ENCODE measurements at regions not wholly inside any gene's neighbourhood (a gene's known extent, or its start where the extent isn't known, plus 50 kb on each side); places are given as distances from the start of the nearest gene placed in this dataset.
"Not testable (repeated sequence)": the region's sequence is repeated elsewhere in the genome, so short reads cannot be mapped to it uniquely, and the experiment has no call there.

GRCh38 chr2:126050991-126051736, 604.8 kb upstream of the GYPC start:
- no peaks in the 10 kb centered on the region for H3K27me3 Mint-ChIP-seq (ENCODE audit: low read depth)
- TF ChIP-seq, protein P1, sequence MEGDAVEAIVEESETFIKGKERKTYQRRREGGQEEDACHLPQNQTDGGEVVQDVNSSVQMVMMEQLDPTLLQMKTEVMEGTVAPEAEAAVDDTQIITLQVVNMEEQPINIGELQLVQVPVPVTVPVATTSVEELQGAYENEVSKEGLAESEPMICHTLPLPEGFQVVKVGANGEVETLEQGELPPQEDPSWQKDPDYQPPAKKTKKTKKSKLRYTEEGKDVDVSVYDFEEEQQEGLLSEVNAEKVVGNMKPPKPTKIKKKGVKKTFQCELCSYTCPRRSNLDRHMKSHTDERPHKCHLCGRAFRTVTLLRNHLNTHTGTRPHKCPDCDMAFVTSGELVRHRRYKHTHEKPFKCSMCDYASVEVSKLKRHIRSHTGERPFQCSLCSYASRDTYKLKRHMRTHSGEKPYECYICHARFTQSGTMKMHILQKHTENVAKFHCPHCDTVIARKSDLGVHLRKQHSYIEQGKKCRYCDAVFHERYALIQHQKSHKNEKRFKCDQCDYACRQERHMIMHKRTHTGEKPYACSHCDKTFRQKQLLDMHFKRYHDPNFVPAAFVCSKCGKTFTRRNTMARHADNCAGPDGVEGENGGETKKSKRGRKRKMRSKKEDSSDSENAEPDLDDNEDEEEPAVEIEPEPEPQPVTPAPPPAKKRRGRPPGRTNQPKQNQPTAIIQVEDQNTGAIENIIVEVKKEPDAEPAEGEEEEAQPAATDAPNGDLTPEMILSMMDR (IDR thresholded peaks at IDR 0.05; ENCODE audit: unreplicated experiment in 3 of 3) = no peak
- H3K27ac Mint-ChIP-seq = no peak overlapping the region
- no peak overlapping the region for H3K4me3 Mint-ChIP-seq
- H3K4me1 Mint-ChIP-seq = no peaks in the 10 kb centered on the region
- H3K9me3 Mint-ChIP-seq = peaks cover 40% of the 10 kb centered on the region
- no peaks in the 10 kb centered on the region for H3K36me3 Mint-ChIP-seq (ENCODE audit: low read depth)

- not testable (repeated sequence) for H3K4me1 Mint-ChIP-seq; H3K36me3 Mint-ChIP-seq (ENCODE audit: low read depth); H3K4me3 Mint-ChIP-seq; H3K27me3 Mint-ChIP-seq (ENCODE audit: low read depth); H3K27ac Mint-ChIP-seq
- peaks cover 43% of the 10 kb centered on the region for H3K9me3 Mint-ChIP-seq
These were observed 604.2 kb upstream of the GYPC start for GRCh38 chr2:126051737-126052240.

DNA sequence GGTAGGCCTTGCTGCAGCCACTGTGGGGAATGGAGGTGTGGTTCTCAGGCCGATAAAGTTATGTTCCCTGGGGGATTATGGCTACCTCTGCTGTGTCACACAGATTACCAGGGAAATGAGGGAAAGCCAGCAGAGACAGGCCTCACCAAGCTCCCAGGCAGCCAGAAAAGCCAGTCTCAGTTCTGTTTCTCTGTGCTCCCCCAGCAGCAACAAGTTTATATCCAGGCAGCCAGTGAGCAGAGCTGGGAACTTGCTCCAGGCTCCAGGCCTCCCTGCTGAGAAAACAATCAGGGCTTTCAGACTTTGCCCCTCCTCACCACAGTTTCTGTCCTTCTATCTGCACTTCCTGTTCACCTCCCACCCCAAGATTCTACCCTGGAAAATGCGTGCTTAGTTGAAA, 596.6 kb upstream of the GYPC start:
- Mint-ChIP-seq H3K9me3 (peaks cover 39% of the 10 kb centered on the region), H3K27me3 (ENCODE audit: low read depth) (no peaks in the 10 kb centered on the region), H3K27ac (peak overlapping the region in 2 of 3 experiments; percentile 11 to 87), H3K4me3 (no peak overlapping the region), H3K4me1 (no peaks in the 10 kb centered on the region), H3K36me3 (ENCODE audit: low read depth) (no peaks in the 10 kb centered on the region)
- TF ChIP-seq, protein P1 (IDR thresholded peaks at IDR 0.05; ENCODE audit: unreplicated experiment in 3 of 3) = no peak

- Mint-ChIP-seq H3K4me1 (no peaks in the 10 kb centered on the region), H3K4me3 (no peak overlapping the region), H3K27me3 (ENCODE audit: low read depth) (no peaks in the 10 kb centered on the region), H3K27ac (no peak overlapping the region), H3K36me3 (ENCODE audit: low read depth) (no peaks in the 10 kb centered on the region), H3K9me3 (no peaks in the 10 kb centered on the region)
- TF ChIP-seq, protein P1 (IDR thresholded peaks at IDR 0.05; ENCODE audit: unreplicated experiment in 3 of 3) = no peak
These were observed 570.8 kb upstream of the GYPC start for GRCh38 chr2:126085011-126085795.

GRCh38 chr2:126100962-126101361, 555.0 kb upstream of the GYPC start:
- no peaks in the 10 kb centered on the region for H3K4me1 Mint-ChIP-seq
- no peaks in the 10 kb centered on the region for H3K27me3 Mint-ChIP-seq (ENCODE audit: low read depth)
- peaks cover 12% of the 10 kb centered on the region for H3K9me3 Mint-ChIP-seq
- H3K27ac Mint-ChIP-seq = no peak overlapping the region
- H3K4me3 Mint-ChIP-seq = no peak overlapping the region
- TF ChIP-seq, protein P1 (IDR thresholded peaks at IDR 0.05; ENCODE audit: unreplicated experiment in 3 of 3) = no peak
- no peaks in the 10 kb centered on the region for H3K36me3 Mint-ChIP-seq (ENCODE audit: low read depth)

- TF ChIP-seq, protein P1 (IDR thresholded peaks at IDR 0.05; ENCODE audit: unreplicated experiment in 3 of 3) = no peak
- no peaks in the 10 kb centered on the region for H3K27me3 Mint-ChIP-seq (ENCODE audit: low read depth)
- no peak overlapping the region for H3K4me3 Mint-ChIP-seq
- H3K9me3 Mint-ChIP-seq = peaks cover 13% of the 10 kb centered on the region
- no peak overlapping the region for H3K27ac Mint-ChIP-seq
- no peaks in the 10 kb centered on the region for H3K36me3 Mint-ChIP-seq (ENCODE audit: low read depth)
- H3K4me1 Mint-ChIP-seq = no peaks in the 10 kb centered on the region
These were observed 550.0 kb upstream of the GYPC start for GRCh38 chr2:126106006-126106405.
